ENCODE measurements at regions not wholly inside any gene's neighbourhood (a gene's known extent, or its start where the extent isn't known, plus 50 kb on each side); places are given as distances from the start of the nearest gene placed in this dataset.

GRCh38 chr7:25770235-25770634, 381.8 kb upstream of the NFE2L3 start:
- no peak for TF ChIP-seq POLR2A (IDR thresholded peaks at IDR 0.05)
- TF ChIP-seq, protein P1, sequence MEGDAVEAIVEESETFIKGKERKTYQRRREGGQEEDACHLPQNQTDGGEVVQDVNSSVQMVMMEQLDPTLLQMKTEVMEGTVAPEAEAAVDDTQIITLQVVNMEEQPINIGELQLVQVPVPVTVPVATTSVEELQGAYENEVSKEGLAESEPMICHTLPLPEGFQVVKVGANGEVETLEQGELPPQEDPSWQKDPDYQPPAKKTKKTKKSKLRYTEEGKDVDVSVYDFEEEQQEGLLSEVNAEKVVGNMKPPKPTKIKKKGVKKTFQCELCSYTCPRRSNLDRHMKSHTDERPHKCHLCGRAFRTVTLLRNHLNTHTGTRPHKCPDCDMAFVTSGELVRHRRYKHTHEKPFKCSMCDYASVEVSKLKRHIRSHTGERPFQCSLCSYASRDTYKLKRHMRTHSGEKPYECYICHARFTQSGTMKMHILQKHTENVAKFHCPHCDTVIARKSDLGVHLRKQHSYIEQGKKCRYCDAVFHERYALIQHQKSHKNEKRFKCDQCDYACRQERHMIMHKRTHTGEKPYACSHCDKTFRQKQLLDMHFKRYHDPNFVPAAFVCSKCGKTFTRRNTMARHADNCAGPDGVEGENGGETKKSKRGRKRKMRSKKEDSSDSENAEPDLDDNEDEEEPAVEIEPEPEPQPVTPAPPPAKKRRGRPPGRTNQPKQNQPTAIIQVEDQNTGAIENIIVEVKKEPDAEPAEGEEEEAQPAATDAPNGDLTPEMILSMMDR (IDR thresholded peaks at IDR 0.05), result no peak
